ENCODE measurements at regions not wholly inside any gene's neighbourhood (a gene's known extent, or its start where the extent isn't known, plus 50 kb on each side); places are given as distances from the start of the nearest gene placed in this dataset.

- DNase-seq = no peak
Measured at GRCh38 chr19:30128211-30128610, 186.2 kb downstream of the URI1 start.

DNA sequence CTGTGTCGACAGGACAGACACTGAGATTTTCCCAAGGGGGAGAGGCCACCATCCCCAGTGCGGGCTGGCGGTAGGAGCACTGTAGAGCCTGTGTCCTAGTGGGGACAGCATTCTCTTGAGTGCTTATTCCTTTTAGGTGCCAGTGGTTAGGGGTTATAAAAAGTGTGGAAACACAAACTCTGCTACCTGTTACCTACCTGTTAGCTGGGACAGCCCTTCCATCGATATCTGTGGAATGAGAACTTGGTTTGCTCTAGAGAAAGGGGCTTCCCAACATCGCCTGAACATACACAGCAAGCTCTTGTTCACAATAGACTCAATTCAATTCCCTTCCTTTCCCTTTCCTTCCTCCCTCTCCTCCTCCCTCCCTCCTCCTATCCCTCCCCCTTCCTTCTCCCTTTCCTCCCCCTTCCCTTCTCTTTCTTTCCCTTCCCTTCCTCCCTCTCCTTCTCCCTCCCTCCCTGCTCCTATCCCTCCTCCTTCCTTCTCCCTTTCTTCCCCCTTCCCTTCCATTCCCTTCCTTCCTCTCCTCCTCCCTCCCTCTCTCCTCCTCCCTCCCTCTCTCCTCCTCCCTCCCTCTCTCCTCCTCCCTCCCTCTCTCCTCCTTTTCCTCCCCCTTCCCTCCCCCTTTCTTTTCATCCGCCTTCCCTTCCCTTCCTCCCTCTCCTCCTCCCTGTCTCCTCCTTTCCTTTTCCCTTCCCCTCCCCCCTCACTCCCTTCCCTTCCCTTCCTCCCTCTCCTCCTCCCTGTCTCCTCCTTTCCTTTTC lies 188.5 kb downstream of the URI1 start:
- no peak for DNase-seq

GRCh38 chr19:30131246-30131645 lies 189.2 kb downstream of the URI1 start:
- no peak for DNase-seq

- DNase-seq = no peak
Measured at GRCh38 chr19:30131722-30132291, 189.8 kb downstream of the URI1 start.

- DNase-seq = no peak
Measured at GRCh38 chr19:30132343-30133075, 190.5 kb downstream of the URI1 start.

GRCh38 chr19:30133803-30134202 lies 191.8 kb downstream of the URI1 start:
- no peak for DNase-seq

DNA sequence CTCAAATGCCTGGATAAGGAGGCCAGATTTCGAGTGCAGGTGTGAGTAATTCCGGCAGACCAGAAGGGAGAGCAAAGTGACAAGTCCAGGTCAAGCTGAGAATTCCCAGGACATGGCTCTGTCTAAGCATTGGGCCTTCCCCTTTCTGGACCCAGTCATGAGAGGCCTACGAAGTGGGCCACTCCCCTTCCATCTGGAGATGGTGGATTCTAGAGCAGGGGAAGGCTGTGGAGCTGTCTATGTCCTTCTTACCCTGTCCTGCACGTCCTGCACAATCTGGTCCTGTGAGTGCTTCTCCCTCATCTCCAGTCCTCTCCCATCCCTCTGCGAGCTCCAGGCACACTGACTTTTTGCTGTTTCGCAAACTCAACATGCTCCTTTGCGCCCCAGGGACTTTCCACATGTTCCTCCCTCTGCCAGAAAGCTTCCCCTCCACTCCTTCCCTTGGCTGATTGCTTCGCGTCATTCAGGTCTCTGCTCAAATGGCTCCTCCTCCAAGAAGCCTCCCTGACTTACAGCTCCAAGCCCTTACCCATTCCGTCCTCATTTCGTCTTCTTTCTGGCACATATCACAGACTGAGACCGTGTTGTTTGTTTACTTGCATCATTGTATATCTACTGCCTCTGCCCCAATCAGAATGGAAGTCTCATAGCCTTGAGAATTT lies 193.2 kb downstream of the URI1 start:
- DNase-seq = no peak

DNA sequence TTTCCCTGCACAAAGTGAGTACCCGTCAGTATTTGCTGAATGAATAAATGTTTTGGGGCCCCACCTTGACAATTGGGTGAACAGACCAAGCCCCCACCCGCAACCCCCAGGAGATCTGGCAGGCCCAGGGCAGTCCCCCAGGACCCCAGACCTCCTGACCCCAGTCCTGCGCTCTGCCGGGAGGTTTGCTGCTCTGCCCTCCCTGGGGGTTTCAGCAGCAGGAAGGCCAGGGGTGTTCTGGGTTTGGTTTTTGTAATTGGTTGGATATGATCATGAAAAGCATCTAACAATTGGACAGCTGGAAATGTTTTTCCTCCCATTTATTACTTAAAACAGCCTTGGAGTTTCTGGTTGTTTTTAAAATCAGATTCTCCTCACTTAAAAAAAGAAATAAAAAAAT lies 193.8 kb downstream of the URI1 start:
- DNase-seq = no peak

- no peak for DNase-seq
Measured at GRCh38 chr19:30136611-30137195, 194.7 kb downstream of the URI1 start.

GRCh38 chr19:30137747-30138146 lies 195.7 kb downstream of the URI1 start:
- no peak for DNase-seq

DNA sequence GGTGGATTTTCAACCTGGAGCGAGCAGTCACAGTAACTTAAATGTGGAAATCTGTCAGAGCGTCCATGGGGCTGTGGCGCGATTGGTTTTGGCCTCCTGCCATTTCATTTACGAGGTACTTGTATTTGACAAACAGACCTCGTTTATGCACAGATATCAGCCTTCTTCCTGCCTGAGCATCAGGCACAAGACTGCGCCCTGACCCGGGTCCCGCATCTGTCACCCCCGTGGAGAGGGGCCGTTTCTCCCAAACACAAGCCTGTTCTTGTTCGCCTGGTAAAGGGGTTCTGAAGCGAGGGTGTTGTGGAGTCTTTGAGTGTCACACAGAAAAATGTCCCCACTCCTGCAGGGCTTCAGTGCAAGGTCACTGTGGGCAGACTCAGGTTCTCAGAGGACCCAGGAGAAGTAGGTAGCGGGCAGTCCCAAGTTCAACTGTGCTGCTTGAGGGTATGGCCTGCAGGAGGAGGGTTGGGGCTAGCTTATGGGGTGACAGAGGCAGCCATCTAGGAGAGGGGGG lies 202.3 kb downstream of the URI1 start:
- DNase-seq = no peak

DNA sequence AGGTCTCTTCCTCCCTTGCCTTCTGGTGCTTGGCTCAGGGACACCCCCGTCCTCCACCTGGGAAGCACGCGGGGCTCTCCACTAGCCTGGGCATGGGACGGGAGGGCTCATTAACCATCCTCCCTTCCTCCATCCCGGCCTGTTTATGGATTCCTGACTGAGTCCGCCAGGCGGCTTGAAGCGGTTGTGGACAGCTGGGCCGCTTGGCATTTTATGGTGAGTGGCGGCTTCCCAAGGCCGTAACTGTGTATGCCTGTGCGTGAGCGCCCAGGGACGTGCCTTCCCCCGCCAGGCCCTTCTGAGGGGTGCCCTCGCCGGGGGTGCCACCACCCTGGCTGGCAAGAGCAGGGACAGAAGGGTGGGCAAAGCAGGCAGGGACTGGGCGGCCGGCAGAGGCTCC lies 202.8 kb downstream of the URI1 start:
- DNase-seq = no peak

DNA sequence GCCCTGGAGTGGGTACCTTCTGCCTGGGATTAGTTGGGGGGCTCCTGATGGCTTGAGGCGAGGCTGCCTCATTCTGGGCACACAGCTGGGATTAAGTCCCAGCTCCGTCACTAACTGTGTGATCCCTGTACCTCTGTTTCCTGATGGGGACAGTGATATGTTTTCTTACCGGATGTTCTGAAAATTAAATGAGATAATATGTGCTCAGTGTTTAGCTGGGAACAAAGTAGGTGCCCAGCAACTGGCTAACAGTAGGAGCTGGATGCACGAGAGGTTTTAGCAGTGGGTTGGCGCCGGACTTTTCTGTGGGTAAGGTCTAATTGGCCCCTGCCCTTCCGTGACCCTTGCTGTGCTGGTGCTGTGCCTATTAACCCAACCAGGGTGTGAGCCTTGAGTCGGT lies 203.4 kb downstream of the URI1 start:
- DNase-seq = no peak

- no peak for DNase-seq
Measured at GRCh38 chr19:30146346-30146745, 204.3 kb downstream of the URI1 start.

GRCh38 chr19:30148039-30148790 lies 206.2 kb downstream of the URI1 start:
- no peak for DNase-seq

- DNase-seq = no peak
Measured at GRCh38 chr19:30148803-30149202, 206.8 kb downstream of the URI1 start.

- no peak for DNase-seq
Measured at GRCh38 chr19:30149300-30149699, 207.3 kb downstream of the URI1 start.

DNA sequence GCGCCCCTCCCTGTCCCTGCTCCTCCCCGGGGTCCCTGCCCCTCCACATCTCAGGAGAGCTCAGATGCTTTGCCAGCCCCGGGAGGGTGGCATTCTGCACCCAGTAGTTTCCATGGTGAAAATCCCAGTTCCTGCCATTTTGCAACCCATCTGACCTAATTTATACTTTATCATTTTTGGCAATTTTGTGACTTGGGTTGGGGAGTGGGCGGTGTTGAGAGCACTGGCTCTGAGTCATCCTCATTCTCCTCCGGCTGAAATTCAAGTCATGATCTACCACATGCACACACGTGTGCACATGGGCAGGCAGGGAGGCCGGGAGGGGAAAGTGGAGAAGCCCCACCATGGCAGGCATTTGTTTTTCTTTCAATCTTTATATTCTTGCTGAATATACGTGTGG lies 208.6 kb downstream of the URI1 start:
- DNase-seq = no peak

- no peak for DNase-seq
Measured at GRCh38 chr19:30151081-30151480, 209.0 kb downstream of the URI1 start.

DNA sequence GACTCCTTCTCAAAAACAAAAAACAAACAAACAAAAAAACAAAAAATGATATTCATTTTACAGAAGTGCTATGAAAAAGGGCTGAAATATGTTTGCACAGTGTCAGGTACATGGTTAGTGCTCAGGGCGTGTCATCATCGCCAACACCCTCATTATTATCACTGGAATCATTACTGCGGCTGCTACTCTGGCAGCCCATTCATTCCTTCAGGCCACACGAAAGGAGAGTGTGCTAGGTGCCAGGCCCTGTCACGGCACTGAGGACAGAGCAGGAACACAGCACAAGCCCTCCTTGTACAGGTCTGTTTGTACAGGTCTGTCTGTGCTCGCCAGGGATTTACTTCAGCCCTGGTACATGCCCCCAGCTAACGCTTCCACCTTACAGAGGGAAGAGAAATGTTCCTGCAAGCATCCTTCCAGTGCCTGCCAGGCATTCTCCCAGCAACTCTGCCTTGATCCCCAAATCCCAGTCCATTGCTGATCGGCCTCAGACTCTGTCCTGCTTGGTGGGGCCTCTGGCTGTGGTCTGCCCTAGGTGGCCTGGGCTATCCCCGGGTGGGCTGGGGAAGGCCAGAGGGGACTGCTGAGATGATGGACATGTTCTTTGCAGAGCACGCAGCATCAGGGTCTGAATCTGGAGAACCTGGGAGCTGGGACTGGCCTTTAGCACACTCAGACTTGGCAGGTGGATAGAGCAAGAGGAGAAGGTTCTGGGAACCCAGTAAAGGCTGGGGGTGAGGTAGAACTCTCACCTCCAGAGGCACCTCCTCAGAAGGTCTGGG lies 210.7 kb downstream of the URI1 start:
- DNase-seq = no peak
